ENCODE measurements at regions not wholly inside any gene's neighbourhood (a gene's known extent, or its start where the extent isn't known, plus 50 kb on each side); places are given as distances from the start of the nearest gene placed in this dataset.

DNA sequence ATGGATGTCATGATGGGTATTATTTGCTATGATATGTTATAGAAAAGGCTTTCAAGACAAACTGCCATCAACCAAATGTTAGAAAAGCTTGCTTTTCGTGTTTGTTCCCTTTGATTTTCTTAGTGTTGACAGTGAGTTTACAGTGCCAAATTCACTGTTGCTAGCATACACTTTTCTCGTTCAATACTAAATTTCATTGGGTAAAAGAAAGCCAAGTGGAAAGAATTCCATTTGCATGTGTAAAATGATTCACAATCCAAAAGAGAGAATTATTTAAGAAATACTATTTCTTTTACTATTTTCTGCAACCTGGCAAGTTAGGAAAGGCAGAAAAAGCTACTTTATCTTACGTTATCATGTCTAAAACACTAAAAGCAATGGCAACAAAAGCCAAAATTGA is 301.4 kb downstream of the OTOL1 start:
- no peak overlapping the region for H2AFZ ChIP-seq (ENCODE audit: low read length)
- TF ChIP-seq, protein P1, sequence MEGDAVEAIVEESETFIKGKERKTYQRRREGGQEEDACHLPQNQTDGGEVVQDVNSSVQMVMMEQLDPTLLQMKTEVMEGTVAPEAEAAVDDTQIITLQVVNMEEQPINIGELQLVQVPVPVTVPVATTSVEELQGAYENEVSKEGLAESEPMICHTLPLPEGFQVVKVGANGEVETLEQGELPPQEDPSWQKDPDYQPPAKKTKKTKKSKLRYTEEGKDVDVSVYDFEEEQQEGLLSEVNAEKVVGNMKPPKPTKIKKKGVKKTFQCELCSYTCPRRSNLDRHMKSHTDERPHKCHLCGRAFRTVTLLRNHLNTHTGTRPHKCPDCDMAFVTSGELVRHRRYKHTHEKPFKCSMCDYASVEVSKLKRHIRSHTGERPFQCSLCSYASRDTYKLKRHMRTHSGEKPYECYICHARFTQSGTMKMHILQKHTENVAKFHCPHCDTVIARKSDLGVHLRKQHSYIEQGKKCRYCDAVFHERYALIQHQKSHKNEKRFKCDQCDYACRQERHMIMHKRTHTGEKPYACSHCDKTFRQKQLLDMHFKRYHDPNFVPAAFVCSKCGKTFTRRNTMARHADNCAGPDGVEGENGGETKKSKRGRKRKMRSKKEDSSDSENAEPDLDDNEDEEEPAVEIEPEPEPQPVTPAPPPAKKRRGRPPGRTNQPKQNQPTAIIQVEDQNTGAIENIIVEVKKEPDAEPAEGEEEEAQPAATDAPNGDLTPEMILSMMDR (conservative IDR thresholded peaks at IDR 0.05 in 1 of 2, IDR thresholded peaks at IDR 0.05 in 1 of 2; ENCODE audit: low read depth in 1 of 2, low read length in 2 of 2), result no peak
- TF ChIP-seq EZH2 (IDR thresholded peaks at IDR 0.05; ENCODE audit: low read length, missing control alignments), result no peak

DNA sequence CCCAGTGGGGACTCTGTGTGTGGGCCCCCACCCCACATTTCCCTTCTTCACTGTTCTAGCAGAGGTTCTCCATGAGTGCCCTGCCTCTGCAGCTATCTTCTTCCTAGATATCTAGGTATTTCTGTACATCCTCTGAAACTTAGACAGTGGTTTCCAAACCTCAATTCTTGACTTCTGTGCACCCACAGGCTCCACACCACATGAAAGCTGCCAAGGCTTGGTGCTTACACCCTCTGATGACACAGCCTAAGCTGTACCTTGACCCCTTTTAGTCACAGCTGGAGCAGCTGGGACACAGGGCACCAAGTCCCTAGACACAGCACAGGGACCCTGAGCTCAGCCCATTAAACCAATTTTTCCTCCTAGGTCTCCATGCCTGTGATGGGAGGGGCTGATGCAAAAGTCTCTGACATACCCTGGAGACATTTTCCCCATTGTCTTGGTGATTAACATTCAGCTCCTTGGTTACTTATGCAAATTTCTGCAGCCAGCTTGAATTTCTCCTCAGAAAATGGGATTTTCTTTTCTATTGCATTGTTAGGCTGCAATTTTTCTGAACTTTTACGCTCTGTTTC is 304.5 kb downstream of the OTOL1 start:
- Histone ChIP-seq H3K9me3 (ENCODE audit: control insufficient read depth, insufficient read depth, low read depth, low read length) (no peaks in the 10 kb centered on the region), H3K27me3 (ENCODE audit: control insufficient read depth, insufficient read depth, low read length) (no peaks in the 10 kb centered on the region), H4K20me1 (ENCODE audit: control insufficient read depth, extremely low read depth, insufficient read depth, low read length) (no peaks in the 10 kb centered on the region), H3K4me2 (ENCODE audit: extremely low read depth, insufficient read depth, low read length) (no peak overlapping the region), H3K27ac (ENCODE audit: insufficient read depth, low read length) (no peak overlapping the region), H2AFZ (ENCODE audit: low read length) (no peak overlapping the region), H3K4me1 (ENCODE audit: control insufficient read depth, extremely low read depth, insufficient read depth, low read length) (no peaks in the 10 kb centered on the region), H3K9ac (ENCODE audit: insufficient read depth, low read length) (no peak overlapping the region), H3K79me2 (ENCODE audit: control insufficient read depth, insufficient read depth, low read length) (no peaks in the 10 kb centered on the region), H3K4me3 (replicated peaks in 1 of 4; ENCODE audit: control extremely low read depth in 1 of 4, insufficient read depth in 1 of 4, low read depth in 3 of 4, low read length in 4 of 4) (no peak overlapping the region), H3K36me3 (ENCODE audit: control insufficient read depth, insufficient read depth, low read length) (no peaks in the 10 kb centered on the region)
- no peak for DNase-seq (ENCODE audit: low read depth in 2 of 2)
- TF ChIP-seq, protein P1 (conservative IDR thresholded peaks at IDR 0.05 in 1 of 2, IDR thresholded peaks at IDR 0.05 in 1 of 2; ENCODE audit: low read depth in 1 of 2, low read length in 2 of 2), result no peak
- TF ChIP-seq EZH2 (IDR thresholded peaks at IDR 0.05; ENCODE audit: low read length, missing control alignments), result no peak

More for the DNA sequence above, 301.4 kb downstream of the OTOL1 start:
- Histone ChIP-seq H3K9ac (ENCODE audit: insufficient read depth, low read length) (no peak overlapping the region), H3K4me1 (ENCODE audit: control insufficient read depth, extremely low read depth, insufficient read depth, low read length) (no peaks in the 10 kb centered on the region), H3K4me3 (replicated peaks in 1 of 4; ENCODE audit: control extremely low read depth in 1 of 4, insufficient read depth in 1 of 4, low read depth in 3 of 4, low read length in 4 of 4) (no peak overlapping the region), H3K27ac (ENCODE audit: insufficient read depth, low read length) (no peak overlapping the region), H3K27me3 (ENCODE audit: control insufficient read depth, insufficient read depth, low read length) (no peaks in the 10 kb centered on the region), H3K79me2 (ENCODE audit: control insufficient read depth, insufficient read depth, low read length) (no peaks in the 10 kb centered on the region), H3K9me3 (ENCODE audit: control insufficient read depth, insufficient read depth, low read depth, low read length) (no peaks in the 10 kb centered on the region), H3K36me3 (ENCODE audit: control insufficient read depth, insufficient read depth, low read length) (no peaks in the 10 kb centered on the region), H3K4me2 (ENCODE audit: extremely low read depth, insufficient read depth, low read length) (no peak overlapping the region), H4K20me1 (ENCODE audit: control insufficient read depth, extremely low read depth, insufficient read depth, low read length) (no peaks in the 10 kb centered on the region)
- no peak for DNase-seq (ENCODE audit: low read depth in 2 of 2)

DNA sequence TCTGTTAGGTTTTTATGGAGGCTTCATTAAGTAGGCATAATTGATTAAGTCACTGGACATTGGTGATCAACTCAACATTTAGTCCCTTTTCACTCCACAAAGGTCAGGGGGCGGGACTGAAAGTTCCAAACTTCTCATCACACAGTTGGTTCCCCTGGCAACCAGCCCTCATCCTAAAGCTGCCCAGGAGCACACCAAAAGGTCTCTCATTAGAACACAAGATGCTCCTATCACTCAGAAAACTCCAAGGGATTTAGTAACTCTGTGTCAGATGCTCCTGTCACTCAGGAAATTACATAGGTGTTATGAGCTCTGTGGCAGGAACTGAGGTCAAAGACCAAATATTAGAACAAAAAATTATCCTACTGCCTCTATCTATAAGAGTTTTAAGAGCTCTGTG is 321.5 kb downstream of the OTOL1 start:
- Histone ChIP-seq H3K9me3 (ENCODE audit: control insufficient read depth, insufficient read depth, low read depth, low read length) (no peaks in the 10 kb centered on the region), H2AFZ (ENCODE audit: low read length) (no peak overlapping the region), H3K27ac (ENCODE audit: insufficient read depth, low read length) (no peak overlapping the region), H3K36me3 (ENCODE audit: control insufficient read depth, insufficient read depth, low read length) (no peaks in the 10 kb centered on the region), H3K4me2 (ENCODE audit: extremely low read depth, insufficient read depth, low read length) (no peak overlapping the region), H3K27me3 (ENCODE audit: control insufficient read depth, insufficient read depth, low read length) (no peaks in the 10 kb centered on the region), H3K4me3 (replicated peaks in 1 of 4; ENCODE audit: control extremely low read depth in 1 of 4, insufficient read depth in 1 of 4, low read depth in 3 of 4, low read length in 4 of 4) (no peak overlapping the region), H4K20me1 (ENCODE audit: control insufficient read depth, extremely low read depth, insufficient read depth, low read length) (no peaks in the 10 kb centered on the region), H3K79me2 (ENCODE audit: control insufficient read depth, insufficient read depth, low read length) (no peaks in the 10 kb centered on the region), H3K9ac (ENCODE audit: insufficient read depth, low read length) (no peak overlapping the region), H3K4me1 (ENCODE audit: control insufficient read depth, extremely low read depth, insufficient read depth, low read length) (no peaks in the 10 kb centered on the region)
- no peak for TF ChIP-seq EZH2 (IDR thresholded peaks at IDR 0.05; ENCODE audit: low read length, missing control alignments)
- TF ChIP-seq, protein P1 (conservative IDR thresholded peaks at IDR 0.05 in 1 of 2, IDR thresholded peaks at IDR 0.05 in 1 of 2; ENCODE audit: low read depth in 1 of 2, low read length in 2 of 2), result no peak
- DNase-seq (ENCODE audit: low read depth in 2 of 2), result no peak
